ENCODE measurements at regions not wholly inside any gene's neighbourhood (a gene's known extent, or its start where the extent isn't known, plus 50 kb on each side); places are given as distances from the start of the nearest gene placed in this dataset.

DNA sequence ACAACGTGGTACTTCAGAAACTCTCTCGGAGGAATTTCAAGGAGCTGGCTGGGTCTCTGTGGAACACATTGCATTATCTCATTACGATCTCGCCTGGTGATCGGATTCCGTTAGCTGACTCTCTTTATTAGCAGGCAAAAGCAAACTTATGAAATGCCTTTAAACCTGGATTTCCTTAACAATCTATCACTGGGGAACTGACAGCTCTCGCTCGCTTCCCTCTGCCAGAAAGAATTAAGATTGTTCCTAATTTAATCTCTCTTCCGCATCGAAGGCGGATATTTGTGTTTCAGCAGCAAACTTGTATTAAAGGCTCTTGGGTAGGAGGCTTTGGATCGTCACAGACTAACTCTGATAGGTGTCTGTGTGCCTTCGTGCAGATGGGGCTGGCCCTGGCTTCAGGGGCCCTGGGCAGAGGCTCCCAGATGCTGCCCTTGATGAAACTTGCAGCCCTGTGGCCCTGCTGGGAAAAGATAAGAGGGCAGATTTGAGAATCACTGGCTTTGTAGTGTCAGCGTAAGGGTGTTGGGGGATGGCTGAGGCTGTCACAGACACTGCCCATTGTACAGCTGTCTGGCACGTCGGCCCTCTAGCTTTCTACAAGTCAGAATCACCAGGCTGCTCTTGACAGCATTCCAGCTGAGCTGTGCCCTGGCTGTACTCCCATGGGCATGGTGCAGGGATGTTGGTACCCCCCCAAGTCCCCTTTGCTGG, 162.2 kb upstream of the NECTIN1 start:
- H2AFZ ChIP-seq, result no peak overlapping the region
- no peaks in the 10 kb centered on the region for H3K36me3 ChIP-seq (ENCODE audit: control insufficient read depth, insufficient read depth, low read length)
- H3K4me1 ChIP-seq, result no peaks in the 10 kb centered on the region
- H3K79me2 ChIP-seq, result no peaks in the 10 kb centered on the region
- no peak overlapping the region for H3K9ac ChIP-seq
- H3K4me3 ChIP-seq (ENCODE audit: low read depth, low read length), result no peak overlapping the region
- H3K9me3 ChIP-seq (ENCODE audit: control insufficient read depth, low read length), result no peaks in the 10 kb centered on the region
- TF ChIP-seq, protein P1, sequence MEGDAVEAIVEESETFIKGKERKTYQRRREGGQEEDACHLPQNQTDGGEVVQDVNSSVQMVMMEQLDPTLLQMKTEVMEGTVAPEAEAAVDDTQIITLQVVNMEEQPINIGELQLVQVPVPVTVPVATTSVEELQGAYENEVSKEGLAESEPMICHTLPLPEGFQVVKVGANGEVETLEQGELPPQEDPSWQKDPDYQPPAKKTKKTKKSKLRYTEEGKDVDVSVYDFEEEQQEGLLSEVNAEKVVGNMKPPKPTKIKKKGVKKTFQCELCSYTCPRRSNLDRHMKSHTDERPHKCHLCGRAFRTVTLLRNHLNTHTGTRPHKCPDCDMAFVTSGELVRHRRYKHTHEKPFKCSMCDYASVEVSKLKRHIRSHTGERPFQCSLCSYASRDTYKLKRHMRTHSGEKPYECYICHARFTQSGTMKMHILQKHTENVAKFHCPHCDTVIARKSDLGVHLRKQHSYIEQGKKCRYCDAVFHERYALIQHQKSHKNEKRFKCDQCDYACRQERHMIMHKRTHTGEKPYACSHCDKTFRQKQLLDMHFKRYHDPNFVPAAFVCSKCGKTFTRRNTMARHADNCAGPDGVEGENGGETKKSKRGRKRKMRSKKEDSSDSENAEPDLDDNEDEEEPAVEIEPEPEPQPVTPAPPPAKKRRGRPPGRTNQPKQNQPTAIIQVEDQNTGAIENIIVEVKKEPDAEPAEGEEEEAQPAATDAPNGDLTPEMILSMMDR (IDR thresholded peaks at IDR 0.05), result no peak
- H3K27me3 ChIP-seq (ENCODE audit: control insufficient read depth, insufficient read depth, low read length), result no peaks in the 10 kb centered on the region
- no peak overlapping the region for H3K27ac ChIP-seq
- no peak overlapping the region for H3K4me2 ChIP-seq (ENCODE audit: low read length)

DNA sequence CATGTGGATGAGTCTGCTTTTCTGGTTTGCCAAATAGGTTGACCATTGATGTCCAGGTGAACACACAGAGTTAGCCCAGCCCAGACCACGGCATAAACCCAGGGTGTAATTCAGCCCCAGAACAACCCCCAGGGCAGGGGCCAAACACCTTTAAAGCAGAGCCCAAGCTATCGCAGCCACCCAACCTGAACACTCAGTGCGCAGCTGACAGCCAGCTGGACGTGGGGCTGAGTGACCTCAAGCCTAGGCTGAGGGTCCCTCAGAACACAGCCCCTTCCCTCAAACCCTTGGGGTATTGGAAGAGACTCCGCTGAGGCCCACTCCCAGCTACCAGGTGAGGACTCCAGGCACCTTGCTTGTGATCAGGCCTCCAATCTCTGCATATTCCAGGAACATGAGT, 161.5 kb upstream of the NECTIN1 start:
- no peaks in the 10 kb centered on the region for H3K4me1 ChIP-seq
- H3K9me3 ChIP-seq (ENCODE audit: control insufficient read depth, low read length), result no peaks in the 10 kb centered on the region
- H3K4me3 ChIP-seq (ENCODE audit: low read depth, low read length), result no peak overlapping the region
- no peak overlapping the region for H3K27ac ChIP-seq
- no peak overlapping the region for H2AFZ ChIP-seq
- H3K4me2 ChIP-seq (ENCODE audit: low read length), result no peak overlapping the region
- no peak overlapping the region for H3K9ac ChIP-seq
- TF ChIP-seq, protein P1 (IDR thresholded peaks at IDR 0.05), result no peak
- no peaks in the 10 kb centered on the region for H3K79me2 ChIP-seq
- no peaks in the 10 kb centered on the region for H3K27me3 ChIP-seq (ENCODE audit: control insufficient read depth, insufficient read depth, low read length)
- no peaks in the 10 kb centered on the region for H3K36me3 ChIP-seq (ENCODE audit: control insufficient read depth, insufficient read depth, low read length)

DNA sequence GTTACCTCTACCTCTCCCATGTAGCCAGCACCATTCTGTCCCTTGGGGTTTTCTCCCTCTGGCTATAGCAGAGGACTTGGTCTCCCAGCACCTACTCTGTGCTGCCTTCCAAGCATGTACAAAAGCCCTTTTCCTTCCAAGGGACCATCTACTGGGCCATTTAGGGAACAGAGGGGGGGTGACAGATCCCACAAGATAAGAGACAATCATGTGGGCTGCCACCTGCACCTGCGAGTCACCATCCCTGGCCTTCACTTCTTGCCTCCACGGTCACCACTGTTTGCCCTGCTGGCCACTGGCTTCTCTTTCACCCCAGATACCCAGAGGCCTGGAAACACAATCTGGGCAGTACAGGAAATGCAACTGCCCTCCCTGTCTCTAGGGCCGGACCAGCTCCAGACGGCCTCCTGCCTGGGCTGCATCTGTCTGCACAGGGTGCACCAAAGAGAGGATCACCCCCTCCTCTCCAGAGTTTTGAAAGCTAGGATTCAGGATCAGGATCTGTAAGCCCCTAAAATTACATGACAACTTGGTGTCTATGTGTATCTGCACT, 160.8 kb upstream of the NECTIN1 start:
- Histone ChIP-seq H3K27ac (no peak overlapping the region), H3K4me3 (ENCODE audit: low read depth, low read length) (no peak overlapping the region), H3K27me3 (ENCODE audit: control insufficient read depth, insufficient read depth, low read length) (no peaks in the 10 kb centered on the region), H2AFZ (no peak overlapping the region), H3K36me3 (ENCODE audit: control insufficient read depth, insufficient read depth, low read length) (no peaks in the 10 kb centered on the region), H3K4me1 (no peaks in the 10 kb centered on the region), H3K4me2 (ENCODE audit: low read length) (no peak overlapping the region), H3K9me3 (ENCODE audit: control insufficient read depth, low read length) (no peaks in the 10 kb centered on the region), H3K79me2 (no peaks in the 10 kb centered on the region), H3K9ac (no peak overlapping the region)
- TF ChIP-seq, protein P1 (IDR thresholded peaks at IDR 0.05), result no peak

DNA sequence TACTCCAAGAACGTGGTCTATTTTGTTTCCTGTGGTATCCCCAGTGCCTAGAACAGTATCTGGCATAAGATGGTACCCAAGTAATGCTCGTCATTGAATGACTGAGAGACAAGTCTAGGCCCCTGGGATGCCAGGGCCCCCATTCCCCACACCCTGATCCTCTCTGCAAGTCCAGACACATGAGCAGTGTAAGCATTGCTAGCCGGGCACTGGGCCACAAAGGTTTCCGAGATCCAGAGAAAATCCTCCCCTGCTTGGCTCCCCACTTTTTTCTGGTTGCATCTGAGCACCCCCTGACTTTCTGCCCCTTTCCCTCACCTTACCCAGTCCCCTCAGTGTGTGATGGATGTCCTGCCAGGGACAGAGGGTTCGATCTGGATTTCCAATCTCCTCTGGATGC, 160.1 kb upstream of the NECTIN1 start:
- H3K79me2 ChIP-seq, result no peaks in the 10 kb centered on the region
- no peaks in the 10 kb centered on the region for H3K4me1 ChIP-seq
- H3K36me3 ChIP-seq (ENCODE audit: control insufficient read depth, insufficient read depth, low read length), result no peaks in the 10 kb centered on the region
- no peaks in the 10 kb centered on the region for H3K27me3 ChIP-seq (ENCODE audit: control insufficient read depth, insufficient read depth, low read length)
- TF ChIP-seq, protein P1 (IDR thresholded peaks at IDR 0.05), result no peak
- H3K9ac ChIP-seq, result no peak overlapping the region
- no peak overlapping the region for H3K4me2 ChIP-seq (ENCODE audit: low read length)
- H3K27ac ChIP-seq, result no peak overlapping the region
- H3K9me3 ChIP-seq (ENCODE audit: control insufficient read depth, low read length), result no peaks in the 10 kb centered on the region
- no peak overlapping the region for H3K4me3 ChIP-seq (ENCODE audit: low read depth, low read length)
- H2AFZ ChIP-seq, result no peak overlapping the region

DNA sequence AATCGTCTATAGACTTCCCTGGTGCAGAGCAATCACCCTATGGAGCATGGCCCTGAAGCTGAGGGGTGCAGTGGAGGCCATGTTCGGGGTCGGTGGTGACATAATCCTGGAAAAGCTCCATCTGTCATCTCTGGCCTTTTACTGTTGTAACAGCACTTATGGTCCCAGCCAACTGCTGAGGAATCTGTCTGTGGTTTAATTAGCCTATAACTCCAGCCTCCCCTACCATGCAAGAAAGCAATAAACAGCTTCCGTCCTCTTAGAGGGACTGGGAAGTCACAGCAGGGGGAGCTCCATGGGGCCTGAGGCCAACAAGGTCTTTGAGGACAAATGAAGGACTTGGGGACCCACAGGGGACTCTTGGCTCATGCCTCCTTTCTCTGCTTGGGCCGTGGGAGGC, 159.1 kb upstream of the NECTIN1 start:
- no peak overlapping the region for H3K27ac ChIP-seq
- no peak overlapping the region for H3K4me2 ChIP-seq (ENCODE audit: low read length)
- no peak overlapping the region for H3K4me3 ChIP-seq (ENCODE audit: low read depth, low read length)
- no peak overlapping the region for H2AFZ ChIP-seq
- no peaks in the 10 kb centered on the region for H3K27me3 ChIP-seq (ENCODE audit: control insufficient read depth, insufficient read depth, low read length)
- H3K9me3 ChIP-seq (ENCODE audit: control insufficient read depth, low read length), result no peaks in the 10 kb centered on the region
- H3K9ac ChIP-seq, result no peak overlapping the region
- H3K4me1 ChIP-seq, result no peaks in the 10 kb centered on the region
- H3K36me3 ChIP-seq (ENCODE audit: control insufficient read depth, insufficient read depth, low read length), result no peaks in the 10 kb centered on the region
- TF ChIP-seq, protein P1 (IDR thresholded peaks at IDR 0.05), result no peak
- no peaks in the 10 kb centered on the region for H3K79me2 ChIP-seq

All from parathyroid adenoma (tissue), 2 donors.